Frontal cortex (tissue), 3 donors: ENCODE measurements at regions not wholly inside any gene's neighbourhood (a gene's known extent, or its start where the extent isn't known, plus 50 kb on each side); places are given as distances from the start of the nearest gene placed in this dataset.
"Not testable (repeated sequence)": the region's sequence is repeated elsewhere in the genome, so short reads cannot be mapped to it uniquely, and the experiment has no call there.

Experiments used
- DNase-seq, 2 donors: peaks; one replicate each; pipeline ENCODE4 v3.0.0; 2012; ENCODE audit warnings: low spot score in 2 of 2
- FAIRE-seq: peaks from 2 replicates; lab custom pipeline; 2012; peaks lifted over from hg19 to GRCh38; lab: Jason Lieb, UNC
- donor health status: control.
- donor health status: control.
- donor health status: control.

GRCh38 chr21:28031066-28031465, 961.6 kb downstream of the LTN1 start:
- not testable (repeated sequence) for FAIRE-seq

GRCh38 chr21:28025111-28025510, 967.6 kb downstream of the LTN1 start:
- DNase-seq (no peak), FAIRE-seq (no peak)

More at GRCh38 chr21:28031066-28031465, 961.6 kb downstream of the LTN1 start:
- DNase-seq: not testable (repeated sequence)

- DNase-seq (no peak), FAIRE-seq (no peak)
Measured at GRCh38 chr21:28018741-28019669, 973.7 kb downstream of the LTN1 start.

- no peak for FAIRE-seq
- DNase-seq: no peak
Measured at GRCh38 chr21:28018213-28018612, 974.5 kb downstream of the LTN1 start.

- DNase-seq: no peak
- FAIRE-seq: no peak
Measured at GRCh38 chr21:28016571-28016970, 976.1 kb downstream of the LTN1 start.

- DNase-seq, FAIRE-seq: not testable (repeated sequence)
Measured at GRCh38 chr21:28013123-28013522, 979.6 kb downstream of the LTN1 start.

GRCh38 chr21:28011970-28012369, 980.7 kb downstream of the LTN1 start:
- FAIRE-seq, DNase-seq: not testable (repeated sequence)

GRCh38 chr21:28008245-28008644, 984.4 kb downstream of the LTN1 start:
- not testable (repeated sequence) for DNase-seq, FAIRE-seq

GRCh38 chr21:28003627-28004026, 989.0 kb downstream of the LTN1 start:
- not testable (repeated sequence) for DNase-seq
- FAIRE-seq: peak; percentile 99

GRCh38 chr21:27996906-27997305, 995.8 kb downstream of the LTN1 start:
- DNase-seq, FAIRE-seq: not testable (repeated sequence)

- DNase-seq, FAIRE-seq: not testable (repeated sequence)
Measured at GRCh38 chr21:27984663-27985325, 1007.9 kb downstream of the LTN1 start.

- DNase-seq, FAIRE-seq: not testable (repeated sequence)
Measured at GRCh38 chr21:27979446-27979845, 1012.6 kb upstream of the ADAMTS5 start.

- FAIRE-seq (no peak), DNase-seq (no peak)
Measured at GRCh38 chr21:27975514-27975913, 1008.6 kb upstream of the ADAMTS5 start.

- DNase-seq, FAIRE-seq: not testable (repeated sequence)
Measured at GRCh38 chr21:27974152-27974551, 1007.3 kb upstream of the ADAMTS5 start.

GRCh38 chr21:27968240-27968639, 1001.4 kb upstream of the ADAMTS5 start:
- not testable (repeated sequence) for FAIRE-seq, DNase-seq

- DNase-seq: peak in 1 of 2 donors; percentile 1
- no peak for FAIRE-seq
Measured at GRCh38 chr21:27954543-27955165, 987.8 kb upstream of the ADAMTS5 start.

- peak; percentile 99 for FAIRE-seq
Measured at GRCh38 chr21:27953340-27954045, 986.6 kb upstream of the ADAMTS5 start.

GRCh38 chr21:27949093-27949492, 982.2 kb upstream of the ADAMTS5 start:
- FAIRE-seq, DNase-seq: not testable (repeated sequence)

More at GRCh38 chr21:27953340-27954045, 986.6 kb upstream of the ADAMTS5 start:
- DNase-seq: no peak

- not testable (repeated sequence) for DNase-seq, FAIRE-seq
Measured at GRCh38 chr21:27930108-27930767, 963.4 kb upstream of the ADAMTS5 start.
